ENCODE measurements at regions not wholly inside any gene's neighbourhood (a gene's known extent, or its start where the extent isn't known, plus 50 kb on each side); places are given as distances from the start of the nearest gene placed in this dataset.

DNA sequence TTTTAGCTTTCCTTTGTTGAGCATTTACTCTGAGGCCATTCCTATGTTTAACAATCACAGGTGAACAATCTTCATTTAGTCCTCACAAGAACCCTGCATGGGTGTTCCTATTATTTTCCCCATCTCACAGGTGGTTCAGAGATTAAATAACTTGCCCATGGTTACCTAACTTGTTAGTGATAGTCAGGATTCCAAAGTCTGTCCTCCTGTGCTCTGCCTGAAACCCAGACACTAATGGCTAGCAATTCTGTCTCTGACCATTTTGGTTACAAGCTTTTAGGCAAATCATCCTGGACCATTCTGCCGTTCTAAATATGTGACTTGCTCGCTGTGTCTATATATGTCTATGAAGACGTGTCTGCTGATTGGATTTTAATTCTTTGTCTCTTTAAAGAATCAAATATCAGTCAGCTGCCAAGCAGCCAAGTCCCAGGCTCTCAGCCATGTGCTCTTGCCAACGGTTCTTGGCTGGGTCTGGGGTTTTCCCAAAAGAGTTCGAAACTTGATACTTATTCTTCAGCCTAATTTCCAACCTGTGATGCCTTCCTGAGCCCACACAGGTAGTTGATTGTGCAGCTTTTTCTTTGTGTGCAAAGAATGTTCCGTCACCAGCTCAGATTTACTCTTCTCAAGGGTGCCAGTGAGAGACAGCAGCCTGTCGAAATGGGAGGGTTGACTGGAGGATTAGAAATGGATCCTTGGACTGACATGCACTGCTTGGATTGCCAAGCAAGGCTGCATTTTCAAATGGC, 121.7 kb downstream of the NREP start:
- TF ChIP-seq, protein P1, sequence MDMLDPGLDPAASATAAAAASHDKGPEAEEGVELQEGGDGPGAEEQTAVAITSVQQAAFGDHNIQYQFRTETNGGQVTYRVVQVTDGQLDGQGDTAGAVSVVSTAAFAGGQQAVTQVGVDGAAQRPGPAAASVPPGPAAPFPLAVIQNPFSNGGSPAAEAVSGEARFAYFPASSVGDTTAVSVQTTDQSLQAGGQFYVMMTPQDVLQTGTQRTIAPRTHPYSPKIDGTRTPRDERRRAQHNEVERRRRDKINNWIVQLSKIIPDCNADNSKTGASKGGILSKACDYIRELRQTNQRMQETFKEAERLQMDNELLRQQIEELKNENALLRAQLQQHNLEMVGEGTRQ (CRISPR knock-in tag; IDR thresholded peaks at IDR 0.05), result no peak
- TF ChIP-seq, protein P2, sequence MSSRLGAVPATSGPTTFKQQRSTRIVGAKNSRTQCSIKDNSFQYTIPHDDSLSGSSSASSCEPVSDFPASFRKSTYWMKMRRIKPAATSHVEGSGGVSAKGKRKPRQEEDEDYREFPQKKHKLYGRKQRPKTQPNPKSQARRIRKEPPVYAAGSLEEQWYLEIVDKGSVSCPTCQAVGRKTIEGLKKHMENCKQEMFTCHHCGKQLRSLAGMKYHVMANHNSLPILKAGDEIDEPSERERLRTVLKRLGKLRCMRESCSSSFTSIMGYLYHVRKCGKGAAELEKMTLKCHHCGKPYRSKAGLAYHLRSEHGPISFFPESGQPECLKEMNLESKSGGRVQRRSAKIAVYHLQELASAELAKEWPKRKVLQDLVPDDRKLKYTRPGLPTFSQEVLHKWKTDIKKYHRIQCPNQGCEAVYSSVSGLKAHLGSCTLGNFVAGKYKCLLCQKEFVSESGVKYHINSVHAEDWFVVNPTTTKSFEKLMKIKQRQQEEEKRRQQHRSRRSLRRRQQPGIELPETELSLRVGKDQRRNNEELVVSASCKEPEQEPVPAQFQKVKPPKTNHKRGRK (CRISPR knock-in tag; IDR thresholded peaks at IDR 0.05; ENCODE audit: borderline replicate concordance), result no peak
- TF ChIP-seq, protein P3, sequence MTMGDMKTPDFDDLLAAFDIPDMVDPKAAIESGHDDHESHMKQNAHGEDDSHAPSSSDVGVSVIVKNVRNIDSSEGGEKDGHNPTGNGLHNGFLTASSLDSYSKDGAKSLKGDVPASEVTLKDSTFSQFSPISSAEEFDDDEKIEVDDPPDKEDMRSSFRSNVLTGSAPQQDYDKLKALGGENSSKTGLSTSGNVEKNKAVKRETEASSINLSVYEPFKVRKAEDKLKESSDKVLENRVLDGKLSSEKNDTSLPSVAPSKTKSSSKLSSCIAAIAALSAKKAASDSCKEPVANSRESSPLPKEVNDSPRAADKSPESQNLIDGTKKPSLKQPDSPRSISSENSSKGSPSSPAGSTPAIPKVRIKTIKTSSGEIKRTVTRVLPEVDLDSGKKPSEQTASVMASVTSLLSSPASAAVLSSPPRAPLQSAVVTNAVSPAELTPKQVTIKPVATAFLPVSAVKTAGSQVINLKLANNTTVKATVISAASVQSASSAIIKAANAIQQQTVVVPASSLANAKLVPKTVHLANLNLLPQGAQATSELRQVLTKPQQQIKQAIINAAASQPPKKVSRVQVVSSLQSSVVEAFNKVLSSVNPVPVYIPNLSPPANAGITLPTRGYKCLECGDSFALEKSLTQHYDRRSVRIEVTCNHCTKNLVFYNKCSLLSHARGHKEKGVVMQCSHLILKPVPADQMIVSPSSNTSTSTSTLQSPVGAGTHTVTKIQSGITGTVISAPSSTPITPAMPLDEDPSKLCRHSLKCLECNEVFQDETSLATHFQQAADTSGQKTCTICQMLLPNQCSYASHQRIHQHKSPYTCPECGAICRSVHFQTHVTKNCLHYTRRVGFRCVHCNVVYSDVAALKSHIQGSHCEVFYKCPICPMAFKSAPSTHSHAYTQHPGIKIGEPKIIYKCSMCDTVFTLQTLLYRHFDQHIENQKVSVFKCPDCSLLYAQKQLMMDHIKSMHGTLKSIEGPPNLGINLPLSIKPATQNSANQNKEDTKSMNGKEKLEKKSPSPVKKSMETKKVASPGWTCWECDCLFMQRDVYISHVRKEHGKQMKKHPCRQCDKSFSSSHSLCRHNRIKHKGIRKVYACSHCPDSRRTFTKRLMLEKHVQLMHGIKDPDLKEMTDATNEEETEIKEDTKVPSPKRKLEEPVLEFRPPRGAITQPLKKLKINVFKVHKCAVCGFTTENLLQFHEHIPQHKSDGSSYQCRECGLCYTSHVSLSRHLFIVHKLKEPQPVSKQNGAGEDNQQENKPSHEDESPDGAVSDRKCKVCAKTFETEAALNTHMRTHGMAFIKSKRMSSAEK (CRISPR knock-in tag; IDR thresholded peaks at IDR 0.05; ENCODE audit: borderline replicate concordance), result no peak
- no peak for TF ChIP-seq ZNF396 (CRISPR knock-in tag; IDR thresholded peaks at IDR 0.05; ENCODE audit: borderline replicate concordance)
- no peak for TF ChIP-seq ZNF423 (CRISPR knock-in tag; IDR thresholded peaks at IDR 0.05)
- TF ChIP-seq, protein P4, sequence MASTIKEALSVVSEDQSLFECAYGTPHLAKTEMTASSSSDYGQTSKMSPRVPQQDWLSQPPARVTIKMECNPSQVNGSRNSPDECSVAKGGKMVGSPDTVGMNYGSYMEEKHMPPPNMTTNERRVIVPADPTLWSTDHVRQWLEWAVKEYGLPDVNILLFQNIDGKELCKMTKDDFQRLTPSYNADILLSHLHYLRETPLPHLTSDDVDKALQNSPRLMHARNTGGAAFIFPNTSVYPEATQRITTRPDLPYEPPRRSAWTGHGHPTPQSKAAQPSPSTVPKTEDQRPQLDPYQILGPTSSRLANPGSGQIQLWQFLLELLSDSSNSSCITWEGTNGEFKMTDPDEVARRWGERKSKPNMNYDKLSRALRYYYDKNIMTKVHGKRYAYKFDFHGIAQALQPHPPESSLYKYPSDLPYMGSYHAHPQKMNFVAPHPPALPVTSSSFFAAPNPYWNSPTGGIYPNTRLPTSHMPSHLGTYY (CRISPR knock-in tag; IDR thresholded peaks at IDR 0.05), result no peak
- H3K9me3 Mint-ChIP-seq, result peaks cover 41% of the 10 kb centered on the region
- CTCF ChIA-PET, result no interaction called here
- ATAC-seq (no peak), DNase-seq (ENCODE audit: low spot score) (no peak)
- H3K4me1 Mint-ChIP-seq, result no peaks in the 10 kb centered on the region
- H3K4me3 Mint-ChIP-seq, result no peak overlapping the region
- no peaks in the 10 kb centered on the region for H3K27me3 Mint-ChIP-seq (ENCODE audit: low read depth)
- no peak overlapping the region for H3K27ac Mint-ChIP-seq
- POLR2A ChIA-PET, result no interaction called here
- H3K36me3 Mint-ChIP-seq, result peaks cover 25% of the 10 kb centered on the region

DNA sequence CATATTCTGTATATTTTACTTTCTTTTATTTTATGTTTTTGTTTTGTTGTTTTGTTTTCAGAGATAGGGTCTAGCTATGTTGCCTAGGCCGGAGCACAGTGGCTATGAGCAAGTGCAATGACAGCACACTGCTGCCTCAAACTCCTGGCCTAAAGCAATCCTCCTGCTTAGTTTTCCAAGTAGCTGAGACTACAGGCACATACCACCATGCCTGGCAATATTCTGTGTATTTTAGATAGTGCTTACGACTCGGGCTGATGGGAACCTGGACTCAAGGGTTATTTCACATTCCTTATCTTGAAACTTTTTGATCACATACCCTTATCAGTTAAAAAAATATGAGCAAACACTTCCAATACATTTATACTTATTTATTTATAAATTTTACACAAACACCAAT, 119.0 kb upstream of the STARD4 start:
- H3K27me3 Mint-ChIP-seq (ENCODE audit: low read depth), result no peaks in the 10 kb centered on the region
- CTCF ChIA-PET, result no interaction called here
- H3K36me3 Mint-ChIP-seq, result peaks cover 18% of the 10 kb centered on the region
- no peak overlapping the region for H3K27ac Mint-ChIP-seq
- H3K9me3 Mint-ChIP-seq, result peaks cover 21% of the 10 kb centered on the region
- no peak overlapping the region for H3K4me3 Mint-ChIP-seq
- peaks cover 3% of the 10 kb centered on the region for H3K4me1 Mint-ChIP-seq
- ATAC-seq (no peak), DNase-seq (ENCODE audit: low spot score) (no peak)
- POLR2A ChIA-PET, result no interaction called here
- TF ChIP-seq, protein P5, sequence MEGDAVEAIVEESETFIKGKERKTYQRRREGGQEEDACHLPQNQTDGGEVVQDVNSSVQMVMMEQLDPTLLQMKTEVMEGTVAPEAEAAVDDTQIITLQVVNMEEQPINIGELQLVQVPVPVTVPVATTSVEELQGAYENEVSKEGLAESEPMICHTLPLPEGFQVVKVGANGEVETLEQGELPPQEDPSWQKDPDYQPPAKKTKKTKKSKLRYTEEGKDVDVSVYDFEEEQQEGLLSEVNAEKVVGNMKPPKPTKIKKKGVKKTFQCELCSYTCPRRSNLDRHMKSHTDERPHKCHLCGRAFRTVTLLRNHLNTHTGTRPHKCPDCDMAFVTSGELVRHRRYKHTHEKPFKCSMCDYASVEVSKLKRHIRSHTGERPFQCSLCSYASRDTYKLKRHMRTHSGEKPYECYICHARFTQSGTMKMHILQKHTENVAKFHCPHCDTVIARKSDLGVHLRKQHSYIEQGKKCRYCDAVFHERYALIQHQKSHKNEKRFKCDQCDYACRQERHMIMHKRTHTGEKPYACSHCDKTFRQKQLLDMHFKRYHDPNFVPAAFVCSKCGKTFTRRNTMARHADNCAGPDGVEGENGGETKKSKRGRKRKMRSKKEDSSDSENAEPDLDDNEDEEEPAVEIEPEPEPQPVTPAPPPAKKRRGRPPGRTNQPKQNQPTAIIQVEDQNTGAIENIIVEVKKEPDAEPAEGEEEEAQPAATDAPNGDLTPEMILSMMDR (IDR thresholded peaks at IDR 0.05), result no peak
- TF ChIP-seq GABPB1 (CRISPR knock-in tag; IDR thresholded peaks at IDR 0.05) (no peak), ELF4 (CRISPR knock-in tag; IDR thresholded peaks at IDR 0.05; ENCODE audit: low read depth) (no peak), PRRX2 (CRISPR knock-in tag; IDR thresholded peaks at IDR 0.05) (no peak), JAZF1 (CRISPR knock-in tag; IDR thresholded peaks at IDR 0.05) (no peak), ZNF317 (CRISPR knock-in tag; IDR thresholded peaks at IDR 0.05; ENCODE audit: borderline replicate concordance, low read depth) (no peak), CREM (CRISPR knock-in tag; IDR thresholded peaks at IDR 0.05) (no peak)
- TF ChIP-seq, protein P6, sequence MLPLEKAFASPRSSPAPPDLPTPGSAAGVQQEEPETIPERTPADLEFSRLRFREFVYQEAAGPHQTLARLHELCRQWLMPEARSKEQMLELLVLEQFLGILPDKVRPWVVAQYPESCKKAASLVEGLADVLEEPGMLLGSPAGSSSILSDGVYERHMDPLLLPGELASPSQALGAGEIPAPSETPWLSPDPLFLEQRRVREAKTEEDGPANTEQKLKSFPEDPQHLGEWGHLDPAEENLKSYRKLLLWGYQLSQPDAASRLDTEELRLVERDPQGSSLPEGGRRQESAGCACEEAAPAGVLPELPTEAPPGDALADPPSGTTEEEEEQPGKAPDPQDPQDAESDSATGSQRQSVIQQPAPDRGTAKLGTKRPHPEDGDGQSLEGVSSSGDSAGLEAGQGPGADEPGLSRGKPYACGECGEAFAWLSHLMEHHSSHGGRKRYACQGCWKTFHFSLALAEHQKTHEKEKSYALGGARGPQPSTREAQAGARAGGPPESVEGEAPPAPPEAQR (CRISPR knock-in tag; IDR thresholded peaks at IDR 0.05), result no peak
- TF ChIP-seq, protein P7, sequence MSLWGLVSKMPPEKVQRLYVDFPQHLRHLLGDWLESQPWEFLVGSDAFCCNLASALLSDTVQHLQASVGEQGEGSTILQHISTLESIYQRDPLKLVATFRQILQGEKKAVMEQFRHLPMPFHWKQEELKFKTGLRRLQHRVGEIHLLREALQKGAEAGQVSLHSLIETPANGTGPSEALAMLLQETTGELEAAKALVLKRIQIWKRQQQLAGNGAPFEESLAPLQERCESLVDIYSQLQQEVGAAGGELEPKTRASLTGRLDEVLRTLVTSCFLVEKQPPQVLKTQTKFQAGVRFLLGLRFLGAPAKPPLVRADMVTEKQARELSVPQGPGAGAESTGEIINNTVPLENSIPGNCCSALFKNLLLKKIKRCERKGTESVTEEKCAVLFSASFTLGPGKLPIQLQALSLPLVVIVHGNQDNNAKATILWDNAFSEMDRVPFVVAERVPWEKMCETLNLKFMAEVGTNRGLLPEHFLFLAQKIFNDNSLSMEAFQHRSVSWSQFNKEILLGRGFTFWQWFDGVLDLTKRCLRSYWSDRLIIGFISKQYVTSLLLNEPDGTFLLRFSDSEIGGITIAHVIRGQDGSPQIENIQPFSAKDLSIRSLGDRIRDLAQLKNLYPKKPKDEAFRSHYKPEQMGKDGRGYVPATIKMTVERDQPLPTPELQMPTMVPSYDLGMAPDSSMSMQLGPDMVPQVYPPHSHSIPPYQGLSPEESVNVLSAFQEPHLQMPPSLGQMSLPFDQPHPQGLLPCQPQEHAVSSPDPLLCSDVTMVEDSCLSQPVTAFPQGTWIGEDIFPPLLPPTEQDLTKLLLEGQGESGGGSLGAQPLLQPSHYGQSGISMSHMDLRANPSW (CRISPR knock-in tag; conservative IDR thresholded peaks at IDR 0.05; ENCODE audit: low read depth), result no peak
- TF ChIP-seq, protein P8, sequence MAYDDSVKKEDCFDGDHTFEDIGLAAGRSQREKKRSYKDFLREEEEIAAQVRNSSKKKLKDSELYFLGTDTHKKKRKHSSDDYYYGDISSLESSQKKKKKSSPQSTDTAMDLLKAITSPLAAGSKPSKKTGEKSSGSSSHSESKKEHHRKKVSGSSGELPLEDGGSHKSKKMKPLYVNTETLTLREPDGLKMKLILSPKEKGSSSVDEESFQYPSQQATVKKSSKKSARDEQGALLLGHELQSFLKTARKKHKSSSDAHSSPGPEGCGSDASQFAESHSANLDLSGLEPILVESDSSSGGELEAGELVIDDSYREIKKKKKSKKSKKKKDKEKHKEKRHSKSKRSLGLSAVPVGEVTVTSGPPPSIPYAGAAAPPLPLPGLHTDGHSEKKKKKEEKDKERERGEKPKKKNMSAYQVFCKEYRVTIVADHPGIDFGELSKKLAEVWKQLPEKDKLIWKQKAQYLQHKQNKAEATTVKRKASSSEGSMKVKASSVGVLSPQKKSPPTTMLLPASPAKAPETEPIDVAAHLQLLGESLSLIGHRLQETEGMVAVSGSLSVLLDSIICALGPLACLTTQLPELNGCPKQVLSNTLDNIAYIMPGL (CRISPR knock-in tag; IDR thresholded peaks at IDR 0.05), result no peak
- TF ChIP-seq, protein P9, sequence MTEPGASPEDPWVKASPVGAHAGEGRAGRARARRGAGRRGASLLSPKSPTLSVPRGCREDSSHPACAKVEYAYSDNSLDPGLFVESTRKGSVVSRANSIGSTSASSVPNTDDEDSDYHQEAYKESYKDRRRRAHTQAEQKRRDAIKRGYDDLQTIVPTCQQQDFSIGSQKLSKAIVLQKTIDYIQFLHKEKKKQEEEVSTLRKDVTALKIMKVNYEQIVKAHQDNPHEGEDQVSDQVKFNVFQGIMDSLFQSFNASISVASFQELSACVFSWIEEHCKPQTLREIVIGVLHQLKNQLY (CRISPR knock-in tag; IDR thresholded peaks at IDR 0.05), result no peak
